ENCODE measurements at regions not wholly inside any gene's neighbourhood (a gene's known extent, or its start where the extent isn't known, plus 50 kb on each side); places are given as distances from the start of the nearest gene placed in this dataset.

DNA sequence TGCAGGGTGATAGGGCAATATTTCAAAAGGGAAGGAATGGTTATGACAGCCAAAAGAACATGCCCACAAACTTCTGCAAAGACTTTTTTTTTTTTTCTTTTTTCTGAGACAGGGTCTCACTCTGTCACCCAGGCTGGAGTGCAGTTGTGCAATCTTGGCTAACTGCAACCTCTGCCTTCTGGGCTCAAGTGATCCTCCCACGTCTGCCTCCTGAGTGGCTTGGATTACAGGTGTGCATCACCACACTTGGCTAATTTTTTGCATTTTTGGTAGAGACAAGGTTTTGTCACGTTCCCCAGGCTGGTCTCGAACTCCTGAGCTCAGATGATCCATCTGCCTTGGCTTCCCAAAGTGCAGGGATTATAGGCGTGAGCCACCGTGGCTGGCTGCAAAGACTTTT lies 117.6 kb upstream of the ADGRF1 start:
- TF ChIP-seq, protein P1, sequence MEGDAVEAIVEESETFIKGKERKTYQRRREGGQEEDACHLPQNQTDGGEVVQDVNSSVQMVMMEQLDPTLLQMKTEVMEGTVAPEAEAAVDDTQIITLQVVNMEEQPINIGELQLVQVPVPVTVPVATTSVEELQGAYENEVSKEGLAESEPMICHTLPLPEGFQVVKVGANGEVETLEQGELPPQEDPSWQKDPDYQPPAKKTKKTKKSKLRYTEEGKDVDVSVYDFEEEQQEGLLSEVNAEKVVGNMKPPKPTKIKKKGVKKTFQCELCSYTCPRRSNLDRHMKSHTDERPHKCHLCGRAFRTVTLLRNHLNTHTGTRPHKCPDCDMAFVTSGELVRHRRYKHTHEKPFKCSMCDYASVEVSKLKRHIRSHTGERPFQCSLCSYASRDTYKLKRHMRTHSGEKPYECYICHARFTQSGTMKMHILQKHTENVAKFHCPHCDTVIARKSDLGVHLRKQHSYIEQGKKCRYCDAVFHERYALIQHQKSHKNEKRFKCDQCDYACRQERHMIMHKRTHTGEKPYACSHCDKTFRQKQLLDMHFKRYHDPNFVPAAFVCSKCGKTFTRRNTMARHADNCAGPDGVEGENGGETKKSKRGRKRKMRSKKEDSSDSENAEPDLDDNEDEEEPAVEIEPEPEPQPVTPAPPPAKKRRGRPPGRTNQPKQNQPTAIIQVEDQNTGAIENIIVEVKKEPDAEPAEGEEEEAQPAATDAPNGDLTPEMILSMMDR (IDR thresholded peaks at IDR 0.05): no peak
- TF ChIP-seq POLR2A (IDR thresholded peaks at IDR 0.05): no peak
